ENCODE measurements at regions not wholly inside any gene's neighbourhood (a gene's known extent, or its start where the extent isn't known, plus 50 kb on each side); places are given as distances from the start of the nearest gene placed in this dataset.

DNA sequence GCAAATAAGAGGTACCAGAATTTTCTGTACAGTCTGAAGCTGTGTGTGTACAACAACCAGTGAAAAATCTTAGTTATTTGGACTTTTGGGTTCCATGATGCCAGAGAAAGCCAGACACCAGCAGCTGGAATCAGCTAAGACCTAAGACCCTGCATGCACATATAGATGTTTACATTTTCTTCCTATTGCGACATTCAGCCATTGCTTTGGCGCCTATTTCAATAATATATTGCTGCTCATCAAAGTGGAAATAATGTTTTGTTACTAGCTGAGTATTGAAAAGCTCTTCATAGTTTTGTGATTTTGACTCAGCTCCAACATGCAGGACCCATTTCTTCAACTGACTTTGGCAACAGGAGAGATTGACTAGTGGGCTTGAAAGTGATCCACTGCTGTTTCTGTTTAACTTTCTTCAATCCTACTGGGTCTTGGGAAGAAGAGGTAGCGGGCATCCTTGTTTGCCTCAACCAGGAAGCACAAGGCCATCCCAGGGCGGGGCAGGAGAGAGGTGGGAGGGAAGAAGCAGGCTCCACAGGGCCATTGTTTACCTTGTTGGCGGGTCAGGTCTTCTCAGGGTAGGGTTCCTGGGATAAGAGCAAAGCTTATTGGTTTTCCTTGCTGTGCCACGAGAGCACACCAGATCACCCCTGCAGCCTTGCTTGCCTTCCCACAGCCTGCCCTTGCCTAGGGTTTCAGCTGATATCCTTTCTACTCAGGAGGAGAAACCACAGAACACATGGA lies 101.3 kb upstream of the ESR1 start:
- Histone ChIP-seq H3K4me1 (no peaks in the 10 kb centered on the region), H3K36me3 (no peaks in the 10 kb centered on the region), H3K9me3 (no peaks in the 10 kb centered on the region), H3K27ac (no peak overlapping the region), H3K4me3 (no peak overlapping the region), H3K27me3 (peaks cover 5% of the 10 kb centered on the region)
- no peak for ATAC-seq
- WGBS, 2 donors (ENCODE audit: low coverage in 1 of 2), result 74% methylated on average over 5 of the region's 6 CpGs; no CpG with 5 or more reads in 1 of the 2 donors
- TF ChIP-seq, protein P1, sequence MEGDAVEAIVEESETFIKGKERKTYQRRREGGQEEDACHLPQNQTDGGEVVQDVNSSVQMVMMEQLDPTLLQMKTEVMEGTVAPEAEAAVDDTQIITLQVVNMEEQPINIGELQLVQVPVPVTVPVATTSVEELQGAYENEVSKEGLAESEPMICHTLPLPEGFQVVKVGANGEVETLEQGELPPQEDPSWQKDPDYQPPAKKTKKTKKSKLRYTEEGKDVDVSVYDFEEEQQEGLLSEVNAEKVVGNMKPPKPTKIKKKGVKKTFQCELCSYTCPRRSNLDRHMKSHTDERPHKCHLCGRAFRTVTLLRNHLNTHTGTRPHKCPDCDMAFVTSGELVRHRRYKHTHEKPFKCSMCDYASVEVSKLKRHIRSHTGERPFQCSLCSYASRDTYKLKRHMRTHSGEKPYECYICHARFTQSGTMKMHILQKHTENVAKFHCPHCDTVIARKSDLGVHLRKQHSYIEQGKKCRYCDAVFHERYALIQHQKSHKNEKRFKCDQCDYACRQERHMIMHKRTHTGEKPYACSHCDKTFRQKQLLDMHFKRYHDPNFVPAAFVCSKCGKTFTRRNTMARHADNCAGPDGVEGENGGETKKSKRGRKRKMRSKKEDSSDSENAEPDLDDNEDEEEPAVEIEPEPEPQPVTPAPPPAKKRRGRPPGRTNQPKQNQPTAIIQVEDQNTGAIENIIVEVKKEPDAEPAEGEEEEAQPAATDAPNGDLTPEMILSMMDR (IDR thresholded peaks at IDR 0.05), result no peak
- TF ChIP-seq EP300 (IDR thresholded peaks at IDR 0.05) (no peak), POLR2A (IDR thresholded peaks at IDR 0.05) (no peak)

DNA sequence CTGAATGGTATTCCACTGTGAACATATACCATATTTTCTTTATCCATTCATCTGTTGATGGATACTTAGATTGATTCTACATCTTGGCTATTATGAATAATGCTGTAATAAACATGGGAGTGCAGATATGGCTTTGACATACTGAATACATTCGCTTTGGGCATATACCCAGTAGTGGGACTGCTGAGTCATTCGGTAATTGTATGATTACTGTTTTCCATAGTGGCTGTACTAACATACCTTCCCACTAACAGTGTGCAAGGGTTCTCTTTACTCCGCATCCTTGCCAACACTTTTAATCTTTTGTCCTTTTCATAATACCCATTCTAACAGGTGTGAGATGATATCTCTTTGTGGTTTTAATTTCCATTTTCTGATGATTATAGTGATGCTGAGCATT lies 98.2 kb upstream of the ESR1 start:
- WGBS, 2 donors (ENCODE audit: low coverage in 1 of 2), result 88 to 100% methylated on average over 3 of the region's 3 CpGs
- H3K27me3 ChIP-seq, result peaks cover 2% of the 10 kb centered on the region
- no peak overlapping the region for H3K4me3 ChIP-seq
- H3K4me1 ChIP-seq, result no peaks in the 10 kb centered on the region
- no peak overlapping the region for H3K27ac ChIP-seq
- no peak for TF ChIP-seq EP300 (IDR thresholded peaks at IDR 0.05)
- no peak for TF ChIP-seq POLR2AphosphoS5 (IDR thresholded peaks at IDR 0.05)
- TF ChIP-seq POLR2A (IDR thresholded peaks at IDR 0.05), result no peak
- TF ChIP-seq, protein P1 (IDR thresholded peaks at IDR 0.05), result no peak
- no peak for ATAC-seq
- H3K9me3 ChIP-seq, result peaks cover 0 to 14% (median 0%) of the 10 kb centered on the region in 3 donors
- no peaks in the 10 kb centered on the region for H3K36me3 ChIP-seq

DNA sequence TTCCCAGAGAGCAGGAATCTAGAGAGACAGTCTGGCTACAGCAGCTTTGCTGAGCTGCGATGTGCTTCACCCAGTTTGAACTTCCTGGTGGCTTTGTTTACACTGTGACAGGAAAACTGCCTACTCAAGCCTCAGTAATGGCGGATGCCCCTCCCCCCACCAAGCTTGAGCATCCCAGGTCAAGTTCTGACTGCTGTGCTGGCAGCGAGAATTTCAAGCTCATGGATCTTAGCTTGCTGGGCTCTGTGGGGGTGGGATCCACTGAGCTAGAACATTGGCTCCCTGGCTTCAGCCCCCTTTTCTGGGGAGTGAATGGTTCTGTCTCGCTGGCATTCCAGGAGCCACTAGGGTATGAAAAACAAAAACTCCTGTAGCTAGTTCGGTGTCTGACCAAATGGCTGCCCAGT lies 91.0 kb upstream of the ESR1 start:
- WGBS, 2 donors (ENCODE audit: low coverage in 1 of 2), result 80% methylated on average over 1 of the region's 5 CpGs; no CpG with 5 or more reads in 1 of the 2 donors
- TF ChIP-seq POLR2A (IDR thresholded peaks at IDR 0.05) (no peak), EP300 (IDR thresholded peaks at IDR 0.05) (no peak)
- TF ChIP-seq, protein P1 (IDR thresholded peaks at IDR 0.05), result no peak
- peaks cover 11% of the 10 kb centered on the region for H3K27me3 ChIP-seq
- no peak overlapping the region for H3K4me3 ChIP-seq
- H3K36me3 ChIP-seq, result no peaks in the 10 kb centered on the region
- H3K27ac ChIP-seq, result no peak overlapping the region
- ATAC-seq, result no peak
- peaks cover 0 to 14% (median 0%) of the 10 kb centered on the region in 3 donors for H3K9me3 ChIP-seq
- H3K4me1 ChIP-seq, result no peaks in the 10 kb centered on the region

DNA sequence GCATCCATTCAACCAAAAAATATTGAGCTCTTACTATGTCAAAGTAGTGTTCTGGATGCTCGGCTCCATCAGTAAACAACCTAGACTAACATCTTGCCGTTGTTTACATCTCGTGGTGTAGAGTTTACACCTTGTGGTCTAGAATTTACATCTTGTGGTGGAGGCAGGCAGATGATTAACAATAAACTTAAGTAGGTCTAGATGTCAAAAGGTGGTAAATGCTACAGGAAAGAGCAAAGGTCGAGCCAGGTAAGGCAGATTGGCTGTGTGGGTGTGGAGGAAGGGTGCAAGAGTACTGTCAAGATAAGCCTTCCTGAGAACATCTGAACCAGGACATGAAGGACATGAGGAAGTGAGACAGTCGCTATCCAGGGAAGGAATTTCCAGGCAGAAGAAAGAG lies 88.4 kb upstream of the ESR1 start:
- Histone ChIP-seq H3K9me3 (peaks cover 0 to 2% (median 0%) of the 10 kb centered on the region in 3 donors), H3K27ac (no peak overlapping the region), H3K36me3 (no peaks in the 10 kb centered on the region), H3K4me1 (no peaks in the 10 kb centered on the region), H3K27me3 (peaks cover 13% of the 10 kb centered on the region), H3K4me3 (no peak overlapping the region)
- WGBS, 2 donors (ENCODE audit: low coverage in 1 of 2), result 79 to 83% methylated on average over 3 to 5 of the region's 5 CpGs
- ATAC-seq, result no peak
- TF ChIP-seq EP300 (IDR thresholded peaks at IDR 0.05) (no peak), POLR2AphosphoS5 (IDR thresholded peaks at IDR 0.05) (no peak), POLR2A (IDR thresholded peaks at IDR 0.05) (no peak)
- TF ChIP-seq, protein P1 (IDR thresholded peaks at IDR 0.05), result no peak

DNA sequence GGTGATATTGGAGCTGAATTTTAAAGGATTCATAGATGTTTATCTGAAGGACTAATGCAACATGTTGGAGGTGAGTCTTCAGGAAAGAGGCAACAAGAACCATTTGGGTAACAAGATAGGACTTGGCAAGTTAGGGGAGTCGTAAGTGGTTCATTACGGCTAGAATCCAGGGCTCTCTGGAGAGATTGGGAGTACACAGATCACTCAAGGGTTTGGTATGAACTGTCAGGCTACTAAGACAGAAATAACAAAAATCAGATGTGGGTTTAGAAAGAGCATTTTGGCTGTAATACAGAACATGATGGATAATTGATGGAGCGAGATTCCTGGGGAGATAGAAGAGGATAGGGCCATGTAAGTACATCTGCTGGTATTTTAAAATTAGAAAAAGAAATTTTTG lies 86.3 kb upstream of the ESR1 start:
- WGBS, 2 donors (ENCODE audit: low coverage in 1 of 2), result 58 to 61% methylated on average over 3 of the region's 3 CpGs
- H3K36me3 ChIP-seq, result no peaks in the 10 kb centered on the region
- no peaks in the 10 kb centered on the region for H3K9me3 ChIP-seq
- peaks cover 14% of the 10 kb centered on the region for H3K27me3 ChIP-seq
- H3K27ac ChIP-seq, result no peak overlapping the region
- TF ChIP-seq EP300 (IDR thresholded peaks at IDR 0.05) (no peak), POLR2A (IDR thresholded peaks at IDR 0.05) (no peak), POLR2AphosphoS5 (IDR thresholded peaks at IDR 0.05) (no peak)
- TF ChIP-seq, protein P1 (IDR thresholded peaks at IDR 0.05), result no peak
- H3K4me1 ChIP-seq, result no peaks in the 10 kb centered on the region
- ATAC-seq, result peak; percentile 16
- no peak overlapping the region for H3K4me3 ChIP-seq
